PC-3 (cell line): ENCODE measurements at regions not wholly inside any gene's neighbourhood (a gene's known extent, or its start where the extent isn't known, plus 50 kb on each side); places are given as distances from the start of the nearest gene placed in this dataset.
A peak's percentile ranks its signal among the peaks of the same experiment; 100 is the strongest.

Experiments used
- ATAC-seq: fragments of 200-7000 bp; cut with Tn5 transposase; 2 replicates; pipeline ENCODE4 v1.9.1; 2020; ENCODE audit warnings: mild to moderate bottlenecking, moderate library complexity
- BruUV-seq: library from RNA; stranded (reverse); fragments of 400-500 nt; replicated peaks from 2 replicates; lab custom pipeline; 2021; lab: Mats Ljungman, UMichigan
- CTCF ChIA-PET: fragments of 300-600 bp; sonication (Branson Sonifier 250); formaldehyde crosslinking; loops from one replicate; lab custom pipeline; 2022; ENCODE audit warnings: antibody characterized with exemption; lab: Charles Lee
- POLR2A ChIA-PET: fragments of 300-600 bp; sonication (Branson Sonifier 250); formaldehyde crosslinking; loops from one replicate; lab custom pipeline; 2022; ENCODE audit warnings: antibody characterized with exemption; ENCODE audit not compliant: unreplicated experiment; lab: Charles Lee
- DNase-seq: peaks from one replicate; pipeline ENCODE4 v3.0.0-alpha.2; 2015
- H2AFZ ChIP-seq: fragments of 300-600 bp; sonication (generic); 2 replicates; pipeline ENCODE4 v1.6.0; 2016; ENCODE audit warnings: antibody characterized with exemption, low read length
- H3F3A ChIP-seq: fragments of 300-600 bp; sonication (generic); one replicate; pipeline ENCODE4 v1.6.0; 2017; ENCODE audit warnings: antibody characterized with exemption, low read length, control low read depth, mild to moderate bottlenecking; ENCODE audit not compliant: unreplicated experiment
- H3K27ac ChIP-seq: fragments of 300-600 bp; sonication (generic); 2 replicates; pipeline ENCODE4 v1.5.1; 2016; ENCODE audit warnings: mild to moderate bottlenecking, low read length
- H3K27me3 ChIP-seq: fragments of 300-600 bp; sonication (generic); 2 replicates; pipeline ENCODE4 v1.6.1; 2016; ENCODE audit warnings: low read length, mixed read lengths
- H3K36me3 ChIP-seq: fragments of 300-600 bp; sonication (generic); 2 replicates; pipeline ENCODE4 v1.6.1; 2016; ENCODE audit warnings: low read depth, mixed run types, low read length, mixed read lengths
- H3K4me1 ChIP-seq: fragments of 300-600 bp; sonication (generic); 2 replicates; pipeline ENCODE4 v1.5.1; 2016; ENCODE audit warnings: low read length; ENCODE audit not compliant: insufficient read depth
- H3K4me2 ChIP-seq: fragments of 300-600 bp; sonication (generic); 2 replicates; pipeline ENCODE4 v1.6.0; 2016; ENCODE audit warnings: low read length
- H3K4me3 ChIP-seq: fragments of 300-600 bp; sonication (generic); 2 replicates; pipeline ENCODE4 v1.5.1; 2016; ENCODE audit warnings: mild to moderate bottlenecking, low read length, mixed read lengths
- H3K79me2 ChIP-seq: fragments of 300-600 bp; sonication (generic); 2 replicates; pipeline ENCODE4 v1.6.1; 2017; ENCODE audit warnings: low read length, mixed read lengths
- H3K9ac ChIP-seq: fragments of 300-600 bp; sonication (generic); 2 replicates; pipeline ENCODE4 v1.6.0; 2016; ENCODE audit warnings: mild to moderate bottlenecking, low read length
- H3K9me2 ChIP-seq: fragments of 300-600 bp; sonication (generic); replicated peaks from 2 replicates; pipeline ENCODE4 v1.6.1; 2016; ENCODE audit warnings: mixed run types, low read length, mixed read lengths
- H3K9me3 ChIP-seq: fragments of 300-600 bp; sonication (generic); 2 replicates; pipeline ENCODE4 v1.6.1; 2016; ENCODE audit warnings: low read length, mixed read lengths
- H4K20me1 ChIP-seq: fragments of 300-600 bp; sonication (generic); 2 replicates; pipeline ENCODE4 v1.6.1; 2016; ENCODE audit warnings: low read length, mixed read lengths
- EZH2 ChIP-seq: fragments of 300-600 bp; sonication (generic); IDR thresholded peaks from one replicate; pipeline ENCODE4 v1.6.1; 2017; ENCODE audit warnings: antibody characterized with exemption, mild to moderate bottlenecking, low read length; ENCODE audit not compliant: unreplicated experiment
- EZH2phosphoT487 ChIP-seq: fragments of 300-600 bp; sonication (generic); IDR thresholded peaks from 2 replicates; pipeline ENCODE4 v1.6.1; 2018; ENCODE audit warnings: mild to moderate bottlenecking, antibody characterized with exemption, low read length, borderline replicate concordance
- intact Hi-C: fragments of 100-400 bp; cut with micrococcal nuclease; formaldehyde crosslinking; loops from 2 replicates; pipeline ENCODE4 v1.9.0; 2023
- TF ChIP-seq, protein P1 (sequence below): fragments of 300-600 bp; sonication (generic); conservative IDR thresholded peaks from 2 replicates; pipeline ENCODE4 v1.5.1; 2017; ENCODE audit warnings: antibody characterized with exemption, low read depth, mild to moderate bottlenecking, low read length

DNA sequence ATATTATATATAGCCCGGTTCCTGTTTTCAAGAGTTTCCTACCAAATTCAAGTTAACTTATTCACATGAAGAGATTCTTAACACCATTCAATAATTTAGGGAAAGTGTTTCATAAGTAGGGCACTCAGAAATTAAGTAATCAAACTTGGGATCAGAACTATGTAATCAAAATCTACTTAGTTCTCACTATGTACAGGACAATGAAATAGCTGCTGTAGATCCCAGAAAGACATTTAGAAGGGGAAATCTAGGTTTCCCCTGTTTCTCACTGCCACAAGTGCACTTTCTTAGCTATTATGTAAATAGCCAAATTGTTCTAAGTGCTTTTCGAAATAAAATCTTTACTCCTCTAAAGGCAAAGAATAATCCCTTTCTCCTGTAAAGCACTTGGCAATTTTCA lies 493.6 kb upstream of the SETBP1 start:
- CTCF ChIA-PET = no interaction called here
- Histone ChIP-seq H3F3A (no peaks in the 10 kb centered on the region), H3K9me2 (no peaks in the 10 kb centered on the region), H3K27ac (no peak overlapping the region), H2AFZ (no peak overlapping the region), H3K36me3 (no peaks in the 10 kb centered on the region), H4K20me1 (no peaks in the 10 kb centered on the region), H3K4me1 (no peaks in the 10 kb centered on the region), H3K27me3 (no peaks in the 10 kb centered on the region), H3K4me2 (no peak overlapping the region), H3K9me3 (no peaks in the 10 kb centered on the region), H3K9ac (no peak overlapping the region), H3K79me2 (no peaks in the 10 kb centered on the region), H3K4me3 (no peak overlapping the region)
- no peak for DNase-seq
- no TSS peak for BruUV-seq
- no peak for TF ChIP-seq EZH2
- TF ChIP-seq, protein P1, sequence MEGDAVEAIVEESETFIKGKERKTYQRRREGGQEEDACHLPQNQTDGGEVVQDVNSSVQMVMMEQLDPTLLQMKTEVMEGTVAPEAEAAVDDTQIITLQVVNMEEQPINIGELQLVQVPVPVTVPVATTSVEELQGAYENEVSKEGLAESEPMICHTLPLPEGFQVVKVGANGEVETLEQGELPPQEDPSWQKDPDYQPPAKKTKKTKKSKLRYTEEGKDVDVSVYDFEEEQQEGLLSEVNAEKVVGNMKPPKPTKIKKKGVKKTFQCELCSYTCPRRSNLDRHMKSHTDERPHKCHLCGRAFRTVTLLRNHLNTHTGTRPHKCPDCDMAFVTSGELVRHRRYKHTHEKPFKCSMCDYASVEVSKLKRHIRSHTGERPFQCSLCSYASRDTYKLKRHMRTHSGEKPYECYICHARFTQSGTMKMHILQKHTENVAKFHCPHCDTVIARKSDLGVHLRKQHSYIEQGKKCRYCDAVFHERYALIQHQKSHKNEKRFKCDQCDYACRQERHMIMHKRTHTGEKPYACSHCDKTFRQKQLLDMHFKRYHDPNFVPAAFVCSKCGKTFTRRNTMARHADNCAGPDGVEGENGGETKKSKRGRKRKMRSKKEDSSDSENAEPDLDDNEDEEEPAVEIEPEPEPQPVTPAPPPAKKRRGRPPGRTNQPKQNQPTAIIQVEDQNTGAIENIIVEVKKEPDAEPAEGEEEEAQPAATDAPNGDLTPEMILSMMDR = no peak
- TF ChIP-seq EZH2phosphoT487 = no peak
- POLR2A ChIA-PET = no interaction called here
- ATAC-seq = no peak
- intact Hi-C loops = no loop called here

DNA sequence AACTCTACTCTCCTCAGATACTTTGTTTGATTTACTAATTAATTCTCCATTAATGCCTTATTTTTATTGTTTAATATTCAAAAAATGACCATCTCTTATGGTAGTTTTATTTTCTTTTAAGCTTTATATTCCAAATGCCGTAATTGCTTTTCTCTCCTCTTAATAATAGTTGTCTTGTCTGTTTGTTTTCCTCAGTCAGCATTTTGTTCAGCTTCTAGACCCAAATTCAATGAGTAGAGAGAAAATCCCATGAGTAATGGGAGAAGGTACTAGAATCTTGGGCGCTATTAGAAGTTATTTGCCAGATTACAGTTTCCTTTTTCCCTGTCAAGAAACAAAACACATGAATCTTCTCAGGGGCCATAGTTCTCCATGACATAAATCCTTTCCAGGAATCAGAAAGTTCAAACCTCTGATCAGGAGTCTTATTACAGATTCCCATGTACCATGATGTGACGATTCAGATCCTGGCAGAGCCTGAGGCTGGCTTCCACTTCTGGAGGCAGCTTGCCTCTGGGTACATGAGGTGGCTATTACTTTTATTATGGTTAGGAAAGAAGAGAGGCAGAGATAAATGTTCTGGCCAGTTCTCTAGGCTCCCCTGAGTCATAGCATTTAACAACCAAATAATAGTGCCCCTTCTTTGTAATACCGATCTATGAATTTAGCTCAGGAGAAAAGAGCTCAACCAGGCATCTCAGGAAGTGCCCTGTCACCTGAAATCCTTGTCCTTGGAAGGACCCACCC lies 485.1 kb upstream of the SETBP1 start:
- intact Hi-C loops = loop anchor here (10.0 kb wide), 1 partner anchor 129 kb away; no protein-coding TSS in a partner anchor
- H3K4me1 ChIP-seq = peaks cover 4% of the 10 kb centered on the region; the same call in 1 of the 2 replicates
- no peaks in the 10 kb centered on the region for H3K9me3 ChIP-seq
- ChIA-PET POLR2A (no interaction called here), CTCF (no interaction called here)
- no TSS peak for BruUV-seq
- peak; percentile 92 for ATAC-seq
- H3K4me2 ChIP-seq = no peak overlapping the region
- no peak overlapping the region for H2AFZ ChIP-seq
- H3K27me3 ChIP-seq = no peaks in the 10 kb centered on the region
- no peak overlapping the region for H3K9ac ChIP-seq
- H3K27ac ChIP-seq = peak overlapping the region; percentile 25; the same call in 1 of the 2 replicates
- no peak overlapping the region for H3K4me3 ChIP-seq
- no peaks in the 10 kb centered on the region for H3K36me3 ChIP-seq
- peak; percentile 65 for DNase-seq
- no peaks in the 10 kb centered on the region for H3K79me2 ChIP-seq
- H3F3A ChIP-seq = no peaks in the 10 kb centered on the region
- TF ChIP-seq EZH2 (no peak), EZH2phosphoT487 (no peak)
- TF ChIP-seq, protein P1 = no peak
- no peaks in the 10 kb centered on the region for H4K20me1 ChIP-seq
- H3K9me2 ChIP-seq = no peaks in the 10 kb centered on the region
